ENCODE measurements at regions not wholly inside any gene's neighbourhood (a gene's known extent, or its start where the extent isn't known, plus 50 kb on each side); places are given as distances from the start of the nearest gene placed in this dataset.
A peak's percentile ranks its signal among the peaks of the same experiment; 100 is the strongest.

DNA sequence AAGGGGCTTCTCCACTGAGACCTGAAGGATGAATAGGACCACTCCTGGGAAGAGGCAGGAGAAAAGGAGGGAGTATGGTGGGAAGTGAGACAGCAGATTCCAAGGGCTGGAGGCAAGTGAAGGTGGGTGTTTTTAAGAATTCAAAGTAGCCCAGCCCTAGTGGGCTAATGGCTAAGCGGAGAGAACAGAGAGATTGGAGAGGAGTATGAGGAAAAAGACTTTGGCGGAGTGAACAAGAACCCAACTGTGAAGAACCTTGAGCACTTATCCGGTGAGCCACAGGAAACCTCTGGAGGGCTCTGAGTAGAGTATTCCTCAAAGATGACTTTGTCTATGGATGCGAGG, 142.6 kb downstream of the COPS8 start:
- no peaks in the 10 kb centered on the region for H4K20me1 ChIP-seq (ENCODE audit: insufficient read depth)
- peaks cover 37% of the 10 kb centered on the region for H3F3A ChIP-seq (replicated peaks; ENCODE audit: insufficient read depth)
- H3K9me3 ChIP-seq = no peaks in the 10 kb centered on the region
- no peaks in the 10 kb centered on the region for H3K36me3 ChIP-seq (replicated peaks in 1 of 2; ENCODE audit: control insufficient read depth in 1 of 2, insufficient read depth in 2 of 2, low read length in 1 of 2)
- H3K4me3 ChIP-seq (ENCODE audit: low read depth in 2 of 2, low read length in 1 of 2) = no peak overlapping the region
- ChIA-PET CTCF (no interaction called here), POLR2A (no interaction called here)
- no peaks in the 10 kb centered on the region for H3K27me3 ChIP-seq (ENCODE audit: insufficient read depth)
- no peaks in the 10 kb centered on the region for H3K9me2 ChIP-seq
- no peaks in the 10 kb centered on the region for H3K79me2 ChIP-seq (ENCODE audit: insufficient read depth)
- 0 out of 2 replicates have a peak overlapping the region, but pooled peaks have one; percentile 7 for H2AFZ ChIP-seq (ENCODE audit: low read depth)
- peak overlapping the region; percentile 63 for H3K4me2 ChIP-seq
- H3K27ac ChIP-seq (ENCODE audit: low read depth in 2 of 2, low read length in 1 of 2) = peak overlapping the region in 1 of 2 experiments; percentile 99; a peak in 3 of 4 replicates
- 93% methylated on average over 4 of the region's 4 CpGs for WGBS (ENCODE audit: low lambda C conversion rate)
- TF ChIP-seq MXI1 (IDR thresholded peaks at IDR 0.05; ENCODE audit: low read depth, low read length) (no peak), YY1 (IDR thresholded peaks at IDR 0.05; ENCODE audit: low read depth) (no peak), NFIC (IDR thresholded peaks at IDR 0.05; ENCODE audit: borderline replicate concordance) (no peak), RAD21 (IDR thresholded peaks at IDR 0.05; ENCODE audit: low read length) (no peak), TCF12 (IDR thresholded peaks at IDR 0.05) (no peak), ELF1 (IDR thresholded peaks at IDR 0.05) (no peak), MEF2A (IDR thresholded peaks at IDR 0.05; ENCODE audit: borderline replicate concordance, low read depth) (no peak), CHD2 (IDR thresholded peaks at IDR 0.05; ENCODE audit: low read length, partially characterized antibody) (no peak), NRF1 (IDR thresholded peaks at IDR 0.05; ENCODE audit: low read depth, low read length) (no peak), EZH2phosphoT487 (IDR thresholded peaks at IDR 0.05; ENCODE audit: borderline replicate concordance, low read depth) (no peak), EP300 (IDR thresholded peaks at IDR 0.05; ENCODE audit: borderline replicate concordance in 1 of 2, low read depth in 1 of 2, low read length in 1 of 2) (no peak), RXRA (IDR thresholded peaks at IDR 0.05; ENCODE audit: borderline replicate concordance, low read depth) (no peak), JUND (IDR thresholded peaks at IDR 0.05) (no peak), POLR2AphosphoS5 (IDR thresholded peaks at IDR 0.05; ENCODE audit: low read depth, low read length) (no peak), RFX5 (IDR thresholded peaks at IDR 0.05; ENCODE audit: low read length) (no peak), USF2 (IDR thresholded peaks at IDR 0.05; ENCODE audit: borderline replicate concordance, low read depth, low read length) (no peak), TAF1 (IDR thresholded peaks at IDR 0.05; ENCODE audit: borderline replicate concordance, low read depth, low read length) (no peak), GATA2 (CRISPR knock-in tag; IDR thresholded peaks at IDR 0.05) (no peak)
- TF ChIP-seq, protein P1, sequence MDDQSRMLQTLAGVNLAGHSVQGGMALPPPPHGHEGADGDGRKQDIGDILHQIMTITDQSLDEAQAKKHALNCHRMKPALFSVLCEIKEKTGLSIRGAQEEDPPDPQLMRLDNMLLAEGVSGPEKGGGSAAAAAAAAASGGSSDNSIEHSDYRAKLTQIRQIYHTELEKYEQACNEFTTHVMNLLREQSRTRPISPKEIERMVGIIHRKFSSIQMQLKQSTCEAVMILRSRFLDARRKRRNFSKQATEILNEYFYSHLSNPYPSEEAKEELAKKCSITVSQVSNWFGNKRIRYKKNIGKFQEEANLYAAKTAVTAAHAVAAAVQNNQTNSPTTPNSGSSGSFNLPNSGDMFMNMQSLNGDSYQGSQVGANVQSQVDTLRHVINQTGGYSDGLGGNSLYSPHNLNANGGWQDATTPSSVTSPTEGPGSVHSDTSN (IDR thresholded peaks at IDR 0.05) = no peak
- H3K9ac ChIP-seq = peak overlapping the region; percentile 84
- peaks cover 3 to 23% of the 10 kb centered on the region in 2 experiments; a peak in 3 of 4 replicates for H3K4me1 ChIP-seq (ENCODE audit: control insufficient read depth in 1 of 2, insufficient read depth in 2 of 2, low read depth in 1 of 2, low read length in 1 of 2)
- no peak for DNase-seq

GRCh38 chr2:237229905-237230304, 144.2 kb downstream of the COPS8 start:
- TF ChIP-seq TCF12 (IDR thresholded peaks at IDR 0.05) = peak; percentile 49; the same call in 1 of the 2 replicates
- TF ChIP-seq EP300 (IDR thresholded peaks at IDR 0.05; ENCODE audit: borderline replicate concordance in 1 of 2, low read depth in 1 of 2, low read length in 1 of 2) = peak in 1 of 2 experiments; percentile 35; a peak in 1 of 4 replicates
- no peak for TF ChIP-seq EZH2phosphoT487 (IDR thresholded peaks at IDR 0.05; ENCODE audit: borderline replicate concordance, low read depth)
- TF ChIP-seq FOSL2 (IDR thresholded peaks at IDR 0.05; ENCODE audit: borderline replicate concordance, low read depth) = peak; percentile 15; the same call in 1 of the 2 replicates
- no peak for DNase-seq
- Histone ChIP-seq H3K27ac (ENCODE audit: low read depth in 2 of 2, low read length in 1 of 2) (peak overlapping the region in 1 of 2 experiments; percentile 99; a peak in 2 of 4 replicates), H3K9me2 (no peaks in the 10 kb centered on the region), H2AFZ (ENCODE audit: low read depth) (no peak overlapping the region), H4K20me1 (ENCODE audit: insufficient read depth) (no peaks in the 10 kb centered on the region), H3K4me3 (ENCODE audit: low read depth in 2 of 2, low read length in 1 of 2) (no peak overlapping the region), H3K4me2 (peak overlapping the region; percentile 24; the same call in 1 of the 2 replicates), H3K36me3 (replicated peaks in 1 of 2; ENCODE audit: control insufficient read depth in 1 of 2, insufficient read depth in 2 of 2, low read length in 1 of 2) (no peaks in the 10 kb centered on the region), H3K79me2 (ENCODE audit: insufficient read depth) (no peaks in the 10 kb centered on the region), H3K9ac (no peak overlapping the region), H3F3A (replicated peaks; ENCODE audit: insufficient read depth) (peaks cover 32% of the 10 kb centered on the region), H3K27me3 (ENCODE audit: insufficient read depth) (no peaks in the 10 kb centered on the region), H3K4me1 (ENCODE audit: control insufficient read depth in 1 of 2, insufficient read depth in 2 of 2, low read depth in 1 of 2, low read length in 1 of 2) (peaks cover 0 to 17% of the 10 kb centered on the region in 2 experiments; a peak in 2 of 4 replicates), H3K9me3 (no peaks in the 10 kb centered on the region)
- ChIA-PET CTCF (no interaction called here), POLR2A (no interaction called here)
- WGBS (ENCODE audit: low lambda C conversion rate) = 100% methylated on average over 1 of the region's 2 CpGs
